Activated naive CD8-positive, alpha-beta T cell treated with anti-CD3 and anti-CD28 coated beads, Interleukin-2, amount 50 U/mL, for 24 hours (primary cell): ENCODE measurements at regions not wholly inside any gene's neighbourhood (a gene's known extent, or its start where the extent isn't known, plus 50 kb on each side); places are given as distances from the start of the nearest gene placed in this dataset.
"Not testable (repeated sequence)": the region's sequence is repeated elsewhere in the genome, so short reads cannot be mapped to it uniquely, and the experiment has no call there.

Experiments
- ATAC-seq: fragments of 150-1000 bp; cut with Tn5 transposase; one replicate; pipeline ENCODE4 v1.10.0; 2021
- DNase-seq: peaks from one replicate; pipeline ENCODE4 v3.0.0; 2021
- H3K27ac Mint-ChIP-seq: one replicate; pipeline ENCODE4 v1.8.0; 2021; ENCODE audit warnings: mild to moderate bottlenecking, mixed read lengths
- H3K27me3 Mint-ChIP-seq: one replicate; pipeline ENCODE4 v1.8.0; 2021; ENCODE audit warnings: mixed read lengths
- H3K36me3 Mint-ChIP-seq: one replicate; pipeline ENCODE4 v1.8.0; 2021; ENCODE audit warnings: low read depth, mixed read lengths
- H3K4me1 Mint-ChIP-seq: one replicate; pipeline ENCODE4 v1.8.0; 2021; ENCODE audit warnings: mixed read lengths
- H3K4me3 Mint-ChIP-seq: one replicate; pipeline ENCODE4 v1.8.0; 2021; ENCODE audit warnings: mild to moderate bottlenecking, moderate library complexity, mixed read lengths
- H3K9me3 Mint-ChIP-seq: one replicate; pipeline ENCODE4 v1.8.0; 2021; ENCODE audit warnings: mixed read lengths

DNA sequence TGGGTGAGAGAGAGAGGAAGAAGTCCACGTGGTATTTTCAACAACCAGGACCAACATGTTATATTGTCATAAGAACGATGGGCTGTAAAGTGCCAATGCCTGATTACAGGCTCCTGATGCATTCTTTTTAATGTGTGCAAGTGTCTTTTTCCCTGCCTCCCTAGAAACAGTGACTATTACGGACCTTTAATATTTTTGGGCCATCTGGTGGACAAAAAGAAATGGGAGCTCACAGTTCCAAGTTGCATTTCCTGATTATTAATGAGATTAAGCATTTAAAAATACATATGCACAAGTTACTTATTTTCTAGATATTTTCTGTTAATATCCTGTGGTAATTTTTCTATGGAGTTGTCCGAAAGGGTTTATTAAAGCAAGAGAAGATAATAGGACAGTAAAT, 530.2 kb downstream of the NR2F2 start:
- Mint-ChIP-seq H3K4me1 (no peaks in the 10 kb centered on the region), H3K36me3 (no peaks in the 10 kb centered on the region), H3K9me3 (peaks cover under 1% of the 10 kb centered on the region), H3K27ac (no peak overlapping the region), H3K4me3 (no peak overlapping the region), H3K27me3 (no peaks in the 10 kb centered on the region)
- no peak for DNase-seq
- no peak for ATAC-seq

DNA sequence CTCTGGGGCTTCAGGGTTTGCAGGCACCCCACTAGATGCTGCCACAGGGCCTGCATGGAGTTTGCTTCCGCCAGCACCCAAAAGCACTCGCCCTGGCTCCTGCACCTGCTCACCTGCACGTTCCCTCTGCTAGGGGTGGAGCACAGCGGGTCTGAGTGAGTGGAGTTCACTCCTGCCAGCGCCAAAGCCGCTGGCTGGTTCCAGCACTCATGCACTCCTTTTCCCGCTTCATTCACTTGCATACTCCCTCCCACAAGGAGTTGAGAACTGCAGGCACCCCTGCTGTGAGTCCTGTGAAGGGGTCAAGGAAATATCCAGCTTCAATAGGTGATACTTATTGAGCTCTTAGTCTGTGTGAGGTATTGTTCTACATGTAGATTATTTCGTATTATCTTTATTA, 537.5 kb downstream of the NR2F2 start:
- no peaks in the 10 kb centered on the region for H3K4me1 Mint-ChIP-seq
- peaks cover 8% of the 10 kb centered on the region for H3K9me3 Mint-ChIP-seq
- H3K27ac Mint-ChIP-seq = no peak overlapping the region
- no peak for ATAC-seq
- no peak overlapping the region for H3K4me3 Mint-ChIP-seq
- DNase-seq = no peak
- peaks cover 4% of the 10 kb centered on the region for H3K27me3 Mint-ChIP-seq
- H3K36me3 Mint-ChIP-seq = no peaks in the 10 kb centered on the region

DNA sequence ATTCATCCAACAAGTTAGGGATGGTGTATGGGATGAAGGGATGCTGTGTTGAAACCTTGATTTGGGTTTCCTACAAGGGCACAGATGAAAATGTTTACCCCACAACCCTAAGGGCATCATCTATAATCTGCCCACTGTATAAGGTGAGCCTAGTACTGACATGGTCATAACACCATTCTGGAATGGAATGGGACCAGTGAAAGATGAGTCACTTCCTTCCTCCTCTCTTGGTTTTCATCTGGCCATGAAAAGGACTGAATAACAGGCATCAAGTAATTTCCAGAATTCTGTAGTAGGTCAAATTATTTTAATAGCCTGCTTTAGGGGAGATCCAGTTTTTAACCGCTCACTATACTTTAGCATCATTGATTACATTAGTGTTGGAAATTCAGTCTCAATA, 538.6 kb downstream of the NR2F2 start:
- ATAC-seq = no peak
- Mint-ChIP-seq H3K27ac (no peak overlapping the region), H3K36me3 (no peaks in the 10 kb centered on the region), H3K4me1 (no peaks in the 10 kb centered on the region), H3K4me3 (no peak overlapping the region), H3K9me3 (peaks cover 8% of the 10 kb centered on the region), H3K27me3 (peaks cover 4% of the 10 kb centered on the region)
- no peak for DNase-seq

DNA sequence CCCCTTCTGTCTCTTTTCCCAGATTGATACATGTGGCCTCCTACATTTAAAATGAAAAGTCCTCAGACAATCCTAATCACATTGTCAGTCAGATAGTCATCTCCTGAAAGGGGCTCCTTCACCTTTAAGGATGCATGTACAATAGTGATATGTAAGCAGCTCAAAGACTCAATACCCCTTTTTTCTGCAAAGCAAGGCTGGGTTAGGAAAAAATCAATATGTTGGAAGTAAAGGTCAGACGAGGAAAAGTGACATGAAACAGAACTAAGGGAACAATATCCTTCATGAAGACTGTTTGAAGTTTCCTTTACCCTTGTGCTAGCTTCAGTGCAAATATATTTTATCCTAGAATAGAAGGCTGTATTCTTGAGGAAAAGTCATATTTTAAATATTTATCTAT, 539.3 kb downstream of the NR2F2 start:
- no peaks in the 10 kb centered on the region for H3K4me1 Mint-ChIP-seq
- no peak overlapping the region for H3K27ac Mint-ChIP-seq
- H3K27me3 Mint-ChIP-seq = peaks cover 4% of the 10 kb centered on the region
- H3K36me3 Mint-ChIP-seq = no peaks in the 10 kb centered on the region
- no peak overlapping the region for H3K4me3 Mint-ChIP-seq
- ATAC-seq (no peak), DNase-seq (no peak)
- peaks cover 8% of the 10 kb centered on the region for H3K9me3 Mint-ChIP-seq

DNA sequence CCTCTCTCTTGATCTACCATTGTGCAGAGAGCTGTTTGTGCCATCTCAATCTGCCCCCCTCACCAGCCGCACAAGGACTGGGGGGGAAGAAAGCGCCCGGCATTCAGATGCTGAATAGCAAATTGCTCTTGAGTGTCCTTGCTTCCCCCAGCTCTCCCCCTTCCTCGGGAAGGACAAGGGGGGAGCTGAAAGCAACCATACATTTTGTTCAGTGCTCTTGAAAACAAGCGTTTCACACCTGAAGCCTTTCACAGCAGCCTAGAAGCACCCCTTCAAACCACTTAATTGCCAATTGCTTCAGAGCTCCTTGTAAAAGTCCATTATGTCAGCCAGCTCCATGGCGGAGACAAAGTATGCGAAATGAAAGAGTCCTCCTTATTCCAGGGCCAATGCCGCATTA, 540.1 kb downstream of the NR2F2 start:
- no peak overlapping the region for H3K4me3 Mint-ChIP-seq
- H3K27me3 Mint-ChIP-seq = peaks cover 4% of the 10 kb centered on the region

DNA sequence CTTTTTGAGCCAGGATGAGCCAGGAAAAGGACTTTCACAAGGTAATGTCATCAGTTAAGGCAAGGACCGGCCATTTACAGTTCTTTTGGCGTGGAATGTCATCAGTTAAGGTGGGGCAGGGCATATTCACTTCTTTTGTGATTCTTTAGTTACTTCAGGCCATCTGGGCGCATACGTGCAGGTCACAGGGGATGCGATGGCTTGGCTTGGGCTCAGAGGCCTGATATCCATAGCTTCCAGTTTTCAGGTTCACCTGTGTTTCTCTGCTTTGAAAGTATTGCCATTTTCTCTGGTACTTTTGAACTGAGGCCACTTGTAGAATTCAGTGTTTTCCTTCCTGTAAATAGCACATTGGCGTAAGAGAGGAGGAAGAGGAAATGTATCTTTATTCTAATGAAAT, 546.9 kb downstream of the NR2F2 start:
- H3K4me3 Mint-ChIP-seq, H3K4me1 Mint-ChIP-seq, H3K9me3 Mint-ChIP-seq, DNase-seq, H3K27me3 Mint-ChIP-seq, H3K27ac Mint-ChIP-seq, H3K36me3 Mint-ChIP-seq, ATAC-seq: not testable (repeated sequence)

More for the DNA sequence above, 540.1 kb downstream of the NR2F2 start:
- Mint-ChIP-seq H3K4me1 (no peaks in the 10 kb centered on the region), H3K36me3 (no peaks in the 10 kb centered on the region), H3K9me3 (peaks cover 8% of the 10 kb centered on the region), H3K27ac (no peak overlapping the region)
- DNase-seq (no peak), ATAC-seq (no peak)

DNA sequence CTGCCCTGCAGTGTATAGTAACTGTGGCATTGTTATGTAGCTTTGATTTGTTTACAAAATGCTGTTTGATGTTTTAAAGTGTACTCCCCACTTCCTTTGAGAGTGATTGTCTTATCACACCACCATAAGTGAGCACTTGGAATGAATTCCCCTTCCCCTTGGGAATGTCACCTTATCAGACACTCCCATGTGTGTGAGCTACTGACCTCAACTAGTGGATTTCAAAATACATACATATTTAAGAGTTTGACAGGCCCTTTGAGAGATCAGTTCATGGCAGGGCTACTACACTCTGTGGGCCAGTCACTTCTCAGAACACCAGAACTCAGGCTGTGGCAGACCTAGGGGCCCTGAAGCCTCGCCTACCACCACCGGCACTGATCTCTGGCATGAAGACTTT, 547.6 kb downstream of the NR2F2 start:
- DNase-seq = no peak
- ATAC-seq = no peak
- Mint-ChIP-seq H3K4me3 (no peak overlapping the region), H3K27me3 (peaks cover 2% of the 10 kb centered on the region), H3K4me1 (no peaks in the 10 kb centered on the region), H3K27ac (no peak overlapping the region), H3K36me3 (no peaks in the 10 kb centered on the region), H3K9me3 (no peaks in the 10 kb centered on the region)

DNA sequence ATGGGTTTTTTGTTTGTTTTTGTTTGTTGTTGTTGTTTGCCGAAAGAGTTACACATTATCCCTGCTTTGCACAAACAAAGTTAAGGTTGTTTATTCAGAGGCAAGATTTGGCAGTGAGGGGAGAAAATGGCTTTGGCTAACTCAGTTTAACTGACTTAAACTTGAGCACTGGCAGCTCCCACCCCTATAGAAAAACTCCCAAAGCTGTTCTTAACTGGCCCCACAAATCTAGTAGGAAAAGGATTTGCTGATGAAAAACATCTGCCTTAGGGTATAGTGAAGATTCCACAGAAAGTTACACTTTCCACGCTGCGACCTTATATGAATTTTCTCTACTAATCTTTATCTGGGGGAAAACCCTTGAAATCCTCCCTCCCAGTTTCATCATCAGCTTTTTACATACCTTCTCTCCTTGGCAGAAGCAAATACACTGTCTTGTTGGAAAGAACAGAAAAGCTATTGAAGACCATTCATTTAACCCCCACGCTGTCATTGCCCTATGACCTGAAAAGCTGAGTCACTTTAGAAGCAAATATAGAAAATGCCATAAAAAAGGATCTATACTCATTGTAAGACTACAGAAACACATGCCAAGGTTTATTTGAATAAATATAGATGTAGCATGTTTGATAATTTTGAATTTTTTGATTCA, 551.7 kb downstream of the NR2F2 start:
- DNase-seq (no peak), ATAC-seq (no peak)
- Mint-ChIP-seq H3K27ac (no peak overlapping the region), H3K27me3 (peaks cover 2% of the 10 kb centered on the region), H3K36me3 (no peaks in the 10 kb centered on the region), H3K4me3 (no peak overlapping the region), H3K9me3 (no peaks in the 10 kb centered on the region), H3K4me1 (no peaks in the 10 kb centered on the region)

DNA sequence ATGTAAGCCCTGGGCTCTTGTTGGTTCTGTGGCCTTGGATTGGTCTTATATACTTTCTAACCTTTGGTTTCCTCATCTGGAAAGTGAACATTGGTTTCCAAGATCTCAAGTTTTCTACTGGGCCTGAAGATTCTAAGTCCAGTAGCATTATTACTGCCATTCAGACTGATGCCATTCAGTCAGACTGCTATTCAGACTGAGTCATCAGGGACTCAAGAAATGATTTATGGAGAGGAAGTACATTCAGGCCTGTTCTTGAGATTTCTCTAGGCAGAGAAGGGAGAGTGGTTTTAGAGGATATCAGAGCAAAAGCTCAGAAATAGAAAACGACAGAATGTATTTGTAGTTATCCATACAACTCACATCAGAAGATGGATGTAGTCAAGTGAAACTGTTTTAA, 557.2 kb downstream of the NR2F2 start:
- ATAC-seq (no peak), DNase-seq (no peak)
- no peaks in the 10 kb centered on the region for H3K36me3 Mint-ChIP-seq
- no peak overlapping the region for H3K4me3 Mint-ChIP-seq
- peaks cover 3% of the 10 kb centered on the region for H3K27me3 Mint-ChIP-seq
- H3K27ac Mint-ChIP-seq = no peak overlapping the region
- H3K9me3 Mint-ChIP-seq = peaks cover 3% of the 10 kb centered on the region
- peaks cover 11% of the 10 kb centered on the region for H3K4me1 Mint-ChIP-seq

DNA sequence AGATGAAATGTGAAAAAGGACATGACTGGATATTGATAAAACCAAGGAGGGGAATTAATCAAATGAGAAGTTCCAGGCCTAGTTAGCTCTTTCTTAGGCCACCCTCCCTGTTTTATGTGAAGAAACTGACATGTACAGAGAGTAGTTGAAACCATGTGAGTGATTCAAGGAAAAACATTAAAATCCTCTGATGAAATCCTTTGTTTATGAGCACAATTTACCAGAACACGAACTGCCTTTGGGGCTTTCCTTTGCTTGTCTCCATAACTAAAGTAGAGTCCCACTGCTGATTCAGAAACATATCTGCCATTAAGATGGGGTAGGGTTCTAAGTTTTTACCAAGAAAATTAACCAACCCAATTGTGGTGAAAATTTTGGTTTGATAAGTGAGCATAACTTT, 558.3 kb downstream of the NR2F2 start:
- H3K27ac Mint-ChIP-seq = no peak overlapping the region

DNA sequence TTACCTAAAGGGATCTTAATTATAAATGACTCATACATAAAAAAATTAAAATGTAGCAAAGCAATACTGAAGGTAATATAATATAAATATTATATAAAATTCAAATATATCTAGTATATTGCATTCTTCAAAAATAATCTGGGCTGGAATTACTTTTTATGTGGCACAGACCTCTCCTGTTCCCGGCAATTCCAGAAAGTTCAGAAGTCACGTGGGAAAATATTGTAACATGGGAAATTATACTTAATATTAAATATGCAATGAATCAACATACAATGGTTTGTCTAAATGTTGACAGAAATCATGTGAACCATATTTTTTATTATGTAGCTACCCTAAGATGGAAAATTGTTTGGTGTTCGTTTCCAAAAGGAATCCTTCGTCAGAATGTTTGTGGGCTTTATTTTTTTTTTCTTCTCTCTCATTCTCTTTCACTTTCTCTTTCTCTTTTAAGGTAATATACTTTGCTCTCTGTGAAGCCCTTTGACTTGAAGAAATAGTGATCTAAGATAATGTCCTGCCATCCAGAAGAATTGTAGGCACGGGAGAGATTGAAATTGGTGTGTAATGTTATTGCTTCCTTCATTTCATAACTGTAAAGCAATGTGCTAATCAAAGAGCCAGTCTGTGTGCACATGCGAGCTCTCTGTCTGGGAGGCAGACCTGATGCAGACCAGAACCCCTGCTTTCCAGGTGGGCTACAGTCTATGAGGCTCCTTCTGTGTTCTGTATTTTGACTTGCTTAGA, 559.4 kb downstream of the NR2F2 start:
- Mint-ChIP-seq H3K4me3 (peak overlapping the region; percentile 73), H3K27ac (no peak overlapping the region), H3K9me3 (peaks cover 3% of the 10 kb centered on the region), H3K4me1 (peaks cover 11% of the 10 kb centered on the region), H3K27me3 (peaks cover 3% of the 10 kb centered on the region), H3K36me3 (no peaks in the 10 kb centered on the region)
- ATAC-seq = no peak
- no peak for DNase-seq

More for the DNA sequence above, 558.3 kb downstream of the NR2F2 start:
- ATAC-seq (no peak), DNase-seq (no peak)
- Mint-ChIP-seq H3K36me3 (no peaks in the 10 kb centered on the region), H3K27me3 (peaks cover 3% of the 10 kb centered on the region), H3K4me1 (peaks cover 11% of the 10 kb centered on the region), H3K4me3 (no peak overlapping the region), H3K9me3 (peaks cover 3% of the 10 kb centered on the region)

DNA sequence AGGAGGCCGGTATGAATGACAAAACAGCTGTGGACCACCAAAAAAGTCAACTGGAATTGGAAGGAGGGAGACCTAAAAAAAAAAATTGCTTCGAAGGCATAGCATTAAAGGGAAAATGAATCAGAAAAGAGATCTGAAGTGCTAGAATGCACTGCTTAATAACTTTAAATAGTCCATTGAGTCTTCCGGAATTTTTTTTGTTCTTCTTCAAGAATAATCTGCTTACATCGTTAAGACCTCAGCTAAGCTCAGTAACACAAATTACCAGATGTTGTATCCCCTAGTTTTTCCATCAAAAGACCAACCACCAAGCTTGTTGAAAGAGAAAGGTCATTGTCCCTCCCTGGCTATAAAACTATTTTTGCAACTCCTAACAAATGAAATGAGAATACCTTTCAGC, 560.5 kb downstream of the NR2F2 start:
- H3K36me3 Mint-ChIP-seq = no peaks in the 10 kb centered on the region
- peaks cover 11% of the 10 kb centered on the region for H3K4me1 Mint-ChIP-seq
- H3K27ac Mint-ChIP-seq = no peak overlapping the region
- DNase-seq = no peak
- peaks cover 3% of the 10 kb centered on the region for H3K9me3 Mint-ChIP-seq
- ATAC-seq = no peak
- H3K27me3 Mint-ChIP-seq = peaks cover 3% of the 10 kb centered on the region
- H3K4me3 Mint-ChIP-seq = no peak overlapping the region

DNA sequence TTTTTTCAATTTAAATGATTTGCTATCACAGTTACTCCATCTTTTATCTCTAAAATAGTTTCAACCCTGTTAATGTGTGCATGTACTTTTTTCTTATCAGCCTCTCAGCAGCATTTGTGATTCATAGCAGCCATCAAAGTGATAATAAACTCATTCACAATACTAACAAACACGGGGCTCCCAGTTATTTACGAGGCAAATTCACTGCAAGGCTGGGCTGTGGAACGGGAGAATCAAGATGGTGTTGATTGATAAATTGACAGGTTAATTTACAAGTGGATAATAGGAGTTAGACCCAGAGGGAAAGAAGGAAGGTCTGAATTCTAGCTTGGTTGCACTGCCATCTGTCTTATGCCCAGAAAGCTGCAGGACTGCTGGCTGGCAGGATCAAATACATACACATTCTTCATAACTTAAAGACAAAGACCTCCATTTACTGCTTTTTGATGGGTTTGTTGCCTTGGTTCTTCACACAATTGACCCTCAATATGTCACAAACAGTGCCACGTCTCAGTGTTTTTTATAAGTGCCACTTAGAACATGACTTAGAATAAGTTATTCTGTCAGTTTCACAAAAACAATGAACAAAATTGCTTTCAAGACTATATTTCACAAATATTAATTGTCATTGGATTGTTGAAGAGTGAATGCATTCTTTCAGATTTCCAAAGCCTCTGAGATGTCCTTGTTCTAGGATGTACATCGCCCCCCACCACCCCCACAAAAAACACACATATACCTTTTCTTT, 562.8 kb downstream of the NR2F2 start:
- Mint-ChIP-seq H3K27me3 (peaks cover 3% of the 10 kb centered on the region), H3K4me3 (no peak overlapping the region), H3K36me3 (no peaks in the 10 kb centered on the region), H3K27ac (no peak overlapping the region), H3K9me3 (no peaks in the 10 kb centered on the region), H3K4me1 (peaks cover 11% of the 10 kb centered on the region)
- ATAC-seq (no peak), DNase-seq (no peak)

DNA sequence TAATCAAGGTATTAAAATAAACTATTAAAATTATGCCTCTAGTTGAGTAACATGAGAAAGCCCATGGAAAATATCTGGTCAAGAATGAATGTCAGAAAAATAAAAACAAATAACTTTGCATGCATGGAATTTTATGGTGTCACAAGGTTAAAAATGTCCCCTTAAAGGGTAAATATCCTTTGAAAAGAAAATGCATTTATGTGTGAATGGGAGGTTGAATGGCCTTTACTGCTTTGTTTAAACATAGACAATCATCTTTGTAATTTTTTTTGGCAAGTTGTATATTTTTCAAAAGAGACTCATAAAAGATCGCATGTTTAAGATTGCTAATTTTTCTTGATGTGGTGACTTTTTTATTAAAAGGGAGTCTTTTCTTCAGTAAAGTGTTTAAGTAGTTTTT, 564.2 kb downstream of the NR2F2 start:
- DNase-seq (no peak), ATAC-seq (no peak)
- Mint-ChIP-seq H3K27ac (no peak overlapping the region), H3K4me3 (no peak overlapping the region), H3K9me3 (no peaks in the 10 kb centered on the region), H3K27me3 (peaks cover 3% of the 10 kb centered on the region), H3K4me1 (peaks cover 11% of the 10 kb centered on the region), H3K36me3 (no peaks in the 10 kb centered on the region)

DNA sequence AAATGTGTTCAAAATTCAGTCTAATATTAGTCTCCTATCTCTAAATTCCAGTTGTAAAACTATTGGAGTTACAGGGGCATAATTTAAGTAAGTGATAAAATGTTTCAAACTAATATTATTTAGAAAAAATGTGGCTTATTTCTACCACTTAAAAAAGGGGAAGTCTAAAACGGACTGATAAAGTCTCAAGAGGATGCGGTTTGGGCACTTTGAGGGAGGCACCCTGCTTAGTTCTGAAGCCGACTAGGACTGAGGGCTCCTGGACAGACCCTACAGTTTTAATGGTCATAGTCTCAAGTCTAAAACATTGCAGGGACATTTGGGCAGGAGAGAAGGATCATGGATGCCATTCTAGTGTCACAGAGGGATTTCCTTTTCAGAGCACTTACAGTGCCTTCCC, 566.3 kb downstream of the NR2F2 start:
- H3K36me3 Mint-ChIP-seq = no peaks in the 10 kb centered on the region
- H3K4me1 Mint-ChIP-seq = no peaks in the 10 kb centered on the region
- ATAC-seq (no peak), DNase-seq (no peak)
- H3K4me3 Mint-ChIP-seq = no peak overlapping the region
- H3K27me3 Mint-ChIP-seq = no peaks in the 10 kb centered on the region
- H3K27ac Mint-ChIP-seq = no peak overlapping the region
- peaks cover 8% of the 10 kb centered on the region for H3K9me3 Mint-ChIP-seq
